Mesothelial cell of epicardium (in vitro differentiated cells): ENCODE measurements at regions not wholly inside any gene's neighbourhood (a gene's known extent, or its start where the extent isn't known, plus 50 kb on each side); places are given as distances from the start of the nearest gene placed in this dataset.
A peak's percentile ranks its signal among the peaks of the same experiment; 100 is the strongest.

Experiments used
- DNase-seq, 2 experiments: peaks; one replicate each; pipeline ENCODE4 v3.0.0; 2021; ENCODE audit warnings: low spot score in 2 of 2; ENCODE audit not compliant: unreplicated experiment in 2 of 2
- H3K27ac Mint-ChIP-seq: 2 replicates; pipeline ENCODE4 v1.8.0; 2021; ENCODE audit warnings: mixed read lengths
- H3K27me3 Mint-ChIP-seq: 2 replicates; pipeline ENCODE4 v1.8.0; 2021; ENCODE audit warnings: low read depth, mixed read lengths
- H3K36me3 Mint-ChIP-seq: 2 replicates; pipeline ENCODE4 v1.8.0; 2021; ENCODE audit warnings: mixed read lengths
- H3K4me1 Mint-ChIP-seq: 2 replicates; pipeline ENCODE4 v1.8.0; 2021; ENCODE audit warnings: mixed read lengths
- H3K4me3 Mint-ChIP-seq: 2 replicates; pipeline ENCODE4 v1.8.0; 2021; ENCODE audit warnings: mild to moderate bottlenecking, moderate library complexity, mixed read lengths
- H3K9me3 Mint-ChIP-seq: 2 replicates; pipeline ENCODE4 v1.8.0; 2021; ENCODE audit warnings: mixed read lengths
- CTCF ChIP-seq: fragments of 200-600 bp; sonication (generic); IDR thresholded peaks from one replicate; pipeline ENCODE4 v1.5.0; 2021; ENCODE audit warnings: antibody characterized with exemption; ENCODE audit not compliant: unreplicated experiment

- Mint-ChIP-seq H3K4me1 (peaks cover 2% of the 10 kb centered on the region), H3K27me3 (no peaks in the 10 kb centered on the region), H3K36me3 (no peaks in the 10 kb centered on the region), H3K27ac (no peak overlapping the region), H3K9me3 (no peaks in the 10 kb centered on the region), H3K4me3 (no peak overlapping the region)
- DNase-seq: no peak
- TF ChIP-seq CTCF: no peak
Measured at GRCh38 chr4:138959097-138959815, 56.3 kb upstream of the NOCT start.

GRCh38 chr4:138958519-138958918 lies 57.1 kb upstream of the NOCT start:
- Mint-ChIP-seq H3K27me3 (no peaks in the 10 kb centered on the region), H3K36me3 (no peaks in the 10 kb centered on the region), H3K4me1 (peaks cover 7% of the 10 kb centered on the region), H3K9me3 (no peaks in the 10 kb centered on the region), H3K27ac (no peak overlapping the region), H3K4me3 (no peak overlapping the region)
- no peak for DNase-seq
- no peak for TF ChIP-seq CTCF

DNA sequence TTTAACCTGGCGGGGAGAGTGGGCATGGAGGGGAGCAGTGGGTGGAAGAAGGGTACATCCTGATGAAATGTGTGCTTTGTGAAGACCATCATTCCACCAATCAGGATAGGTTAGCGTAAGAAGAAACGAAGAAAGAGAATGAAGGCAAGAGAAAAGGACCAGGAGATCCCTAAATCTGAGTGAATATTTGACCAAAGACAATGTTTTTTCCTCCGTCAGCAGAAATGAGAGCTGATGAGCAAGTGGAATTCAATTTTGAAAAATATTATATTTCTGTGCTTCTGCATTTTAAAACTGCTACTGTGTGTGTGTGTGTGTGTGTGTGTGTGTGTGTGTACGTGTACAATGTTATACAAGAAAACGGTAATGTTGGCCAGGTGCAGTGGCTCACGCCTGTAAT lies 58.3 kb upstream of the NOCT start:
- no peak for TF ChIP-seq CTCF
- Mint-ChIP-seq H3K4me1 (peaks cover 7% of the 10 kb centered on the region), H3K9me3 (no peaks in the 10 kb centered on the region)

GRCh38 chr4:138954428-138954827 lies 61.2 kb upstream of the NOCT start:
- H3K9me3 Mint-ChIP-seq: no peaks in the 10 kb centered on the region
- TF ChIP-seq CTCF: no peak
- no peak for DNase-seq
- H3K27ac Mint-ChIP-seq: peak overlapping the region; percentile 71
- H3K4me3 Mint-ChIP-seq: no peak overlapping the region
- peaks cover 7% of the 10 kb centered on the region for H3K4me1 Mint-ChIP-seq
- H3K27me3 Mint-ChIP-seq: no peaks in the 10 kb centered on the region
- no peaks in the 10 kb centered on the region for H3K36me3 Mint-ChIP-seq

More for the DNA sequence above, 58.3 kb upstream of the NOCT start:
- Mint-ChIP-seq H3K36me3 (no peaks in the 10 kb centered on the region), H3K4me3 (no peak overlapping the region), H3K27me3 (no peaks in the 10 kb centered on the region), H3K27ac (no peak overlapping the region)
- DNase-seq: no peak

DNA sequence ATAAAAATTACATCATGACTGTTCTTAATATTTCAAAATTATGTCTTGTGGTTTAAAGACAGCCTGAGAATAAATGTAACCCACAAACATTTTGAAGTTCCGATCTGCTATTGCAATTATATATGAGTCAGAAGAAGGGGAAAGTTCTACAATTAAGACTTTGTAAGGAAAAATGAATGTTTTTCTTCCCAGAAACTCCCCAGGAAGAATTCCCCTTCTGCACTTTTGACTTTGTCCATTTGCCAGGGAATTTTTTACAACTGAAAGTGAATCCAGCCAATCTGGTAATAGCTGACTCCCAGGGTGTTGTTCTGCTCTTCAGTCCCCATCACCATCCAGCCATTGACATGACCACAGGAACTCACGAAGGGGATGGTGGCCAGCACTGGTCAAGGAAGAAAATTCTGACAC lies 61.6 kb upstream of the NOCT start:
- no peaks in the 10 kb centered on the region for H3K36me3 Mint-ChIP-seq
- DNase-seq: no peak
- H3K27me3 Mint-ChIP-seq: no peaks in the 10 kb centered on the region
- peak overlapping the region; percentile 71 for H3K27ac Mint-ChIP-seq
- H3K4me1 Mint-ChIP-seq: peaks cover 7% of the 10 kb centered on the region
- TF ChIP-seq CTCF: no peak
- no peaks in the 10 kb centered on the region for H3K9me3 Mint-ChIP-seq
- no peak overlapping the region for H3K4me3 Mint-ChIP-seq

DNA sequence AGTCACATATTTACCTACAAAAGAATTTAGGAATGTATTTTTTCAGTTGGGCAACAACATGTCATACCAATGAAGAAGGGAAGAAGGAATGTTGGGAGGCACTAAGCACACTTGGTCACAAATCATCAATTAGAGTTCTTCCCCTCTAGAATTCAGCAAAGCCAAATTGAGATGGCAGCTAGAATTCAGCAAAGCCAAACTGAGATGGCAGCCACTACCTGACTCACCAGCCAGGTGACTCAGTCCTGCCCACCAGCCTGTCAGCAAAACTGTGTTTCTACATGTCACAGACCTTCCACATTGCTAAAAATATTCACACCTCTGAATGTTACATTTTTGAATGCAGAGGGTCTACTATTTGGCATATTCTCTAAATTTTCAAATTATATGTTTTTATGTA lies 63.2 kb upstream of the NOCT start:
- Mint-ChIP-seq H3K27ac (no peak overlapping the region), H3K4me1 (peaks cover 7% of the 10 kb centered on the region), H3K9me3 (no peaks in the 10 kb centered on the region), H3K27me3 (no peaks in the 10 kb centered on the region), H3K4me3 (no peak overlapping the region), H3K36me3 (no peaks in the 10 kb centered on the region)
- no peak for TF ChIP-seq CTCF
- no peak for DNase-seq
